ENCODE measurements at regions not wholly inside any gene's neighbourhood (a gene's known extent, or its start where the extent isn't known, plus 50 kb on each side); places are given as distances from the start of the nearest gene placed in this dataset.

GRCh38 chr18:72612894-72613533 lies 68.9 kb upstream of the CBLN2 start:
- no peak for DNase-seq (ENCODE audit: extremely low read depth in 1 of 11, low read depth in 9 of 11, low spot score in 4 of 11)

- DNase-seq (ENCODE audit: extremely low read depth in 1 of 11, low read depth in 9 of 11, low spot score in 4 of 11): no peak
Observed at GRCh38 chr18:72605376-72605775, 61.2 kb upstream of the CBLN2 start.

- no peak for DNase-seq (ENCODE audit: extremely low read depth in 1 of 11, low read depth in 9 of 11, low spot score in 4 of 11)
Observed at GRCh38 chr18:72601944-72602343, 57.8 kb upstream of the CBLN2 start.

- no peak for DNase-seq (ENCODE audit: extremely low read depth in 1 of 11, low read depth in 9 of 11, low spot score in 4 of 11)
Observed at GRCh38 chr18:72601481-72601880, 57.3 kb upstream of the CBLN2 start.

Measured in renal cortex interstitium (tissue), 11 donors.